ENCODE measurements at regions not wholly inside any gene's neighbourhood (a gene's known extent, or its start where the extent isn't known, plus 50 kb on each side); places are given as distances from the start of the nearest gene placed in this dataset.
A peak's percentile ranks its signal among the peaks of the same experiment; 100 is the strongest.

DNA sequence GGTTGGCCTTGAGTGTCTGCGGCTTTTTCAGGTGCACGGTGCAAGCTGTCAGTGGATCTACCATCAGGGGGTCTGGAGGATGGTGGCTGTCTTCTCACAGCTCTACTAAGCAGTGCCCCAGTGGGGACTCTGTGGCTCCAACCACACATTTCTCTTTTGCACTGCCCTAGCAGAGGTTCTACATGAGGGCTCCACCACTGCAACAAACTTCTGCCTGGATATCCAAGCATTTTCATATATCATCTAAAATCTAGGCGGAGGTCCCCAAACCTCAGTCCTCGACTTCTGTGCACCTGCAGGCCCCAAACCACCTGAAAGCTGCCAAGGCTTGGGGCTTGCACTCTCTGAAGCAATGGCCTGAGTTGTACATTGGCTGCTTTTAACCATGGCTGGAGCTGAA is 601.5 kb downstream of the MTRR start:
- no peak for DNase-seq (ENCODE audit: low read depth)

DNA sequence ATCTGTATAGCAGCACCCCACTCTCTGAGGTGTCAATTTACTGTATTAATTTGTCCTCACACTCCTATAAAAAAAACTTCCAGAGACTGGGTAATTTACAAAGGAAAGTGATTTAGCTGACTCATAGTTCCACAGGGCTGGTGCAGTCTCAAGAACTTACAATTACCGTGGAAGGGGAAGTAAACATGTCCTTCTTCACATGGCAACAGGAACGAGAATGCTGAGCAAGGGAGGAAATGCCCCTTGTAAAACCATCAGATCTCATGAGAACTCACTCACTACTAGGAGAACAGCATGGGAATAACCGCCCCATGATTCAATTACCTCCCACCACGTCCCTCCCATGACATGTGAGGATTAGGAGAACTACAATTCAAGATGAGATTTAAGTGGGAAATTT is 602.6 kb downstream of the MTRR start:
- DNase-seq (ENCODE audit: low read depth), result no peak

DNA sequence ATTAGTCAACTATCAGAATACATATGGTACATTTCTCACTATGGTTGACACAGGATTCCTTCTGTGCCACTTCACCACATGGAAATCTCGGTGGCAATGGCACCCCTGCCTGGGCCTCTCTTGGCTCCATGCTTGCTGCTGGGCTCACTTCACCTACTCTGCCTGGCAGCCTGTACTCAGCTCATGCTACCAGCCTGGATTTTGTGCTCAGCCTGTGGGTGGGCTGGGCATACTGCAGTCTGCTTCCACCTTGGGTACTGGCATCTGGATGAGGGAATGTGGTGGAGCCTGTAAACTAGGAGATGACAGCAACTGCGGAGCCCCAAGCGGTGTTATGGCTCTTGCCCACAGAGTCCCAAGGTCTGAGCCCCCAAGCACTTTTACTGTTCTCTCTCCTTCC is 604.1 kb downstream of the MTRR start:
- no peak for DNase-seq (ENCODE audit: low read depth)

GRCh38 chr5:8473827-8474568 is 605.0 kb downstream of the MTRR start:
- DNase-seq (ENCODE audit: low read depth), result no peak

- DNase-seq (ENCODE audit: low read depth), result no peak
Observed at GRCh38 chr5:8474569-8474930, 605.6 kb downstream of the MTRR start.

DNA sequence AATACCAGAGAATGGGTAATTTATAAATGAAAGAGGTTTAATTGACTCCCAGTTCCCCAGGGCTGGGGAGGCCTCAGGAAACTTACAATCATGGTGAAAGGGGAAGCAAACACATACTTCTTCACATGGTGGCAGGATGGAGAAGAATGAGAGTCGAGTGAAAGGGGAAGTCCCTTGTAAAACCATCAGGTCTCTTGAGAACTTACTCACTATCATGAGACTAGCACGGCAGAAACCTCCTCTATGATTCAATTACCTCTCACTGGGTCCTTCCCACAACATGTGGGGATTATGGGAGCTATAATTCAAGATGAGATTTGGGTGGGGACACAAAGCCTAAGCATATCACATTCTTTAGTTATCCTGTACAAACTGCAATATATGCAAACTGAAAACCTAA is 609.4 kb downstream of the MTRR start:
- no peak for DNase-seq (ENCODE audit: low read depth)

- no peak for DNase-seq (ENCODE audit: low read depth)
Observed at GRCh38 chr5:8481007-8481406, 612.1 kb downstream of the MTRR start.

- no peak for DNase-seq (ENCODE audit: low read depth)
Observed at GRCh38 chr5:8491254-8491653, 622.3 kb downstream of the MTRR start.

GRCh38 chr5:8493176-8493575 is 624.2 kb downstream of the MTRR start:
- peak; percentile 16 for DNase-seq (ENCODE audit: low read depth)

DNA sequence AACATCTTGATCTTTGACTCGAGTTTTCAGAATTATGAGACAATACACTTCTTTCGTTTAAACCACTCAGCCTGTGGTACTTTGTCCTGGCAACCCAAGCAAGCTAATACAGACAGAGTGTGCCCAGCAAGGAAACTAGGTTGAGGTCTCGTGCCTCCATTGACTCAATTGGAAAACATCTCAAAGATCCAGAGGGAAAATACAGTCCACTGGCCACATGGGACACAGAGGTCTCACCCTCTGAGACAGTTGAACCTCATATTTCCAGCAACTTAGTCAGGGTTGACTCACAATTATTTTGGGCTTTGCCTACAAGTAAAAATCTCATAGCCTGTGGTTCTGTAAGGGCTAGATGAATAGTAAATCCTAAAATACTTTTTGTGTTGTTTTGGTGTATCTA is 631.5 kb downstream of the MTRR start:
- no peak for DNase-seq (ENCODE audit: low read depth)

- no peak for DNase-seq (ENCODE audit: low read depth)
Observed at GRCh38 chr5:8505196-8505595, 636.2 kb downstream of the MTRR start.

GRCh38 chr5:8508231-8508630 is 639.3 kb downstream of the MTRR start:
- DNase-seq (ENCODE audit: low read depth), result no peak

GRCh38 chr5:8516356-8516755 is 647.4 kb downstream of the MTRR start:
- no peak for DNase-seq (ENCODE audit: low read depth)

DNA sequence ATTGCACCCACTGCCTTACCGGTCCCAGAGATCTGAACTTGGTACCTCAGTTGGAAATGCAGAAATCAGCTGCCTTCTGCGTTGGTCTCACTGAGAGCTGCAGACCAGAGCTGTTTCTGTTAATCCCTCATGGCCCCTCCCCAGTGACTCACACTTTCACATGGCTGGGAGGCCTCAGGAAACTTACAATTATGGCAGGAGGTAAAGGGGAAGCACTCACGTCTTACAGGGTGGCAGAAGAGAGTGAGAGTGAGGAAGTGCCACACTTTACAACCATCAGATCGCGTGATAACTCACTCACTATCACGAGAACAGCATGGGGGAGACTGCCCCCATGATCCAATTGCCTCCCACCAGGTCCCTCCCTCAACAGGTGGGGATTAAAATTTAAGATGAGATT is 648.5 kb downstream of the MTRR start:
- DNase-seq (ENCODE audit: low read depth), result no peak

DNA sequence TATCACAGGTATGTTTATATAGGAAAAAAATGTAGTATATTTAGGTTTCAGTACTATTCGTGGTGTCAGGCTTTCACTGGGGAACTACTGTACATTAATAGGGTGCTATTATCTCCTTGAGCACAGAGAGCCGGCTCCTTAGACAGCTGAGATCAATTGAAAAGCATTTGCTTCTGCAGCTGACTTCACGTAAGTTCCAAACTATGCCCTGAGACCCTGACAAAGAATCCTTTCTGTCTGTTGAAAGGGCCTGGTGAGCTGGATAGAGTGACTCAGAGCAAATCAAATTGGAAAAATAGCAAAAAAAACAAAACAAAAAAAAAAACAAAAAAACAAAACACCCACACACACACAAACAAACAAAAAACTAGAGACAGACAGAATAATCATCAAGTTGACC is 652.0 kb downstream of the MTRR start:
- no peak for DNase-seq (ENCODE audit: low read depth)

DNA sequence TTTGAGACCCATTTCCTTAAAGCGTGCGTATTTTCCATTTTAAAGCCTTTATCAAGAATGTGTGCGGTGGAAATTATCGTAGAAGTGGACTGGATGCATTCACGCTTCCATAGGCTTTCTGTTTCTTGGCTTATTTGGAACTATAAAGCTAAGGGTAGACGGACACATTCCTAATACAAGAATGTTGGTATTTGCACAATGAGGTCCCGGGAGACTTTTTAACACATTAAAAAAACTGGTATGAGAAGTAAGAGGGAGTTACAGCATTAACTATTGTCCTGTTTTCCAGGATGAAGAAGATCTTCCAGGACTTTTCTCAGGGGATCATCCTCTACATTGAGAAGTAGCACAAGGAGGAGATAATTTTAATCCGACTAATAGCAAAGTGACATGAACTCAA is 653.0 kb downstream of the MTRR start:
- DNase-seq (ENCODE audit: low read depth), result no peak

DNA sequence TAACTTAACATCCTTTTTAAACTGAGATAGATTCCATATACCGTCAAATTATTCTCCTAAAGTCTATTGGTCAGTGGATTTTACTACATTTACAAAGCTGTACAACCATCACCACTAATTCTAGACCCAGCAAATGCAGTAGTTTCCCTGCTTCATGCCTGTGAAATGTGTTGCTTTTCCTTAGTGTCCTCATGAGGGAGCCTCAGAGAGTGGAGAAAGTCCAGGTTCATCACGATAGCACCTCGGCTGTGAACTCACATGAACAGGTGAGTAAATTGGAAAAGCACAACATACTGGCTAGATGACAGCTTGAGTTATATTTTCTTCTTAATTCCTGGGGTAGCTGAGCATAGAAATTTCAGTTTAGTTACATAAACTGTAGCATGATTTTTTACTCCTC is 653.7 kb downstream of the MTRR start:
- no peak for DNase-seq (ENCODE audit: low read depth)

DNA sequence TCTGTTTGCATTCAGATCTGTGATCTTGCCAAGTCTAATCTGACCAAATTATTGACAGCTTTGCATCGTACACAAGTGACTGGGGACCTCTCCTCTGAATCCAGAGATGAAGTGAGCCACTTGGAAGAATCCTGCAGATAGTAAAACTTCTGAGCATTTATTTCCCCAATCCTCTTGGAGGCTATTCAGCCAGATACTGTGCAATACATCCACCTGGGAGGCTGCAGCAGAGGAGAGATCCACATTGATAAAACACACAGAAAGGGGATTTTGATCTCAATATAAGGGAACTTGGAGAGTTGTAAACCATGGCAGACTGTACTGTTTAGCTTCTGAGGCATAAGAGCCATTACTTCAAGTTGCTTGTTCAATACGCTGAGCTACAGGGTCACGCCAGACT is 654.6 kb downstream of the MTRR start:
- DNase-seq (ENCODE audit: low read depth), result peak; percentile 43

DNA sequence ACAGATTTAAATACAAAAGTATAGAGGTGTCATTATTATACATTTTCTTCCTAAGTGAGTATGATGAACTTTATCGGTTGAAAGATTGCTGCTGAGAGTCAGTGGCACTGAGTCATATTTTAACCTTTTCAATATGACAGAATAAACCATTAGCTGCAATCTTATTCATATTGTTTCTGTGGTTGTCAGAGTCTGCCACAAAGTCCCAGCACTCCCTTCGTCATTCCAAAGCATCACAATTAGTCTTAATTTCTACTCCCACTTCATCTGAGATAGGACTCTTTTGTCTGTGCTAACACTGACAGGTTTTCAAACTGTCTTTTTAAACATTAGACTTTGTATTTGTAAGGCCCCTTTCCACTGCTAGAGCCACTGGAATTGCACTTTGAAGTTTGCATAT is 656.9 kb downstream of the MTRR start:
- DNase-seq (ENCODE audit: low read depth), result no peak

- DNase-seq (ENCODE audit: low read depth), result peak; percentile 67
Observed at GRCh38 chr5:8528106-8528505, 659.2 kb downstream of the MTRR start.

GRCh38 chr5:8538821-8539220 is 669.9 kb downstream of the MTRR start:
- peak; percentile 39 for DNase-seq (ENCODE audit: low read depth)

GRCh38 chr5:8540317-8540716 is 671.4 kb downstream of the MTRR start:
- DNase-seq (ENCODE audit: low read depth), result no peak

DNA sequence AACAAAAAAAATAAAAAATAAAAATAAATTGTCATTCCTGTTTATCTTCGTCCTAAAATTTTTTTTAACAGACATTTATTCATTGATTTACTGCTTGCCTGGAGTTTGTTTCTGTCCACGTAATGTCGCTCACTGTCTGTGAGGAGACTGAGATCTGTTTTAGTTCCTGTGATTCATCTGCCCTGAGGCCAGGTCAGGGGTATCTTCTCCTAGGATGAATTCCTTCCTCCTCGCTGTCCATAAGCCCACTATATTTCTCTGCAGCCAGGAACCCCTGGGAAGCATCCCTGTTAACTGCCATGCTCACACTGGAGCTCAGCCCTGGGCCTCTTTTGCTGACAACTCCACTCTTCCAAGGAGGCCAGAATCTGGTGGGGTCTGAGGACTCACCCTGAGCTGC is 682.0 kb downstream of the MTRR start:
- DNase-seq (ENCODE audit: low read depth), result no peak

GRCh38 chr5:8553364-8553763 is 684.4 kb downstream of the MTRR start:
- DNase-seq (ENCODE audit: low read depth), result no peak
